ENCODE measurements at regions not wholly inside any gene's neighbourhood (a gene's known extent, or its start where the extent isn't known, plus 50 kb on each side); places are given as distances from the start of the nearest gene placed in this dataset.

GRCh38 chr2:223319601-223320000 lies 267.6 kb downstream of the KCNE4 start (continued):
- TF ChIP-seq, protein P1, sequence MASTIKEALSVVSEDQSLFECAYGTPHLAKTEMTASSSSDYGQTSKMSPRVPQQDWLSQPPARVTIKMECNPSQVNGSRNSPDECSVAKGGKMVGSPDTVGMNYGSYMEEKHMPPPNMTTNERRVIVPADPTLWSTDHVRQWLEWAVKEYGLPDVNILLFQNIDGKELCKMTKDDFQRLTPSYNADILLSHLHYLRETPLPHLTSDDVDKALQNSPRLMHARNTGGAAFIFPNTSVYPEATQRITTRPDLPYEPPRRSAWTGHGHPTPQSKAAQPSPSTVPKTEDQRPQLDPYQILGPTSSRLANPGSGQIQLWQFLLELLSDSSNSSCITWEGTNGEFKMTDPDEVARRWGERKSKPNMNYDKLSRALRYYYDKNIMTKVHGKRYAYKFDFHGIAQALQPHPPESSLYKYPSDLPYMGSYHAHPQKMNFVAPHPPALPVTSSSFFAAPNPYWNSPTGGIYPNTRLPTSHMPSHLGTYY (CRISPR knock-in tag; IDR thresholded peaks at IDR 0.05) = no peak
- TF ChIP-seq CREM (CRISPR knock-in tag; IDR thresholded peaks at IDR 0.05) (no peak), ZNF423 (CRISPR knock-in tag; IDR thresholded peaks at IDR 0.05) (no peak), STAT6 (CRISPR knock-in tag; conservative IDR thresholded peaks at IDR 0.05; ENCODE audit: low read depth) (no peak), JAZF1 (CRISPR knock-in tag; IDR thresholded peaks at IDR 0.05) (no peak), NR1H2 (CRISPR knock-in tag; IDR thresholded peaks at IDR 0.05) (no peak), ATF1 (CRISPR knock-in tag; IDR thresholded peaks at IDR 0.05) (no peak), PREB (CRISPR knock-in tag; IDR thresholded peaks at IDR 0.05; ENCODE audit: borderline replicate concordance) (no peak), FOXK1 (CRISPR knock-in tag; IDR thresholded peaks at IDR 0.05) (no peak)
- TF ChIP-seq, protein P2, sequence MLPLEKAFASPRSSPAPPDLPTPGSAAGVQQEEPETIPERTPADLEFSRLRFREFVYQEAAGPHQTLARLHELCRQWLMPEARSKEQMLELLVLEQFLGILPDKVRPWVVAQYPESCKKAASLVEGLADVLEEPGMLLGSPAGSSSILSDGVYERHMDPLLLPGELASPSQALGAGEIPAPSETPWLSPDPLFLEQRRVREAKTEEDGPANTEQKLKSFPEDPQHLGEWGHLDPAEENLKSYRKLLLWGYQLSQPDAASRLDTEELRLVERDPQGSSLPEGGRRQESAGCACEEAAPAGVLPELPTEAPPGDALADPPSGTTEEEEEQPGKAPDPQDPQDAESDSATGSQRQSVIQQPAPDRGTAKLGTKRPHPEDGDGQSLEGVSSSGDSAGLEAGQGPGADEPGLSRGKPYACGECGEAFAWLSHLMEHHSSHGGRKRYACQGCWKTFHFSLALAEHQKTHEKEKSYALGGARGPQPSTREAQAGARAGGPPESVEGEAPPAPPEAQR (CRISPR knock-in tag; IDR thresholded peaks at IDR 0.05) = no peak

GRCh38 chr2:223324402-223324801 lies 272.4 kb downstream of the KCNE4 start:
- Mint-ChIP-seq H3K27me3 (ENCODE audit: low read depth) (no peaks in the 10 kb centered on the region), H3K27ac (no peak overlapping the region), H3K9me3 (0 out of 2 replicates have a peak, but pooled peaks cover 5% of the 10 kb centered on the region), H3K4me3 (no peak overlapping the region), H3K36me3 (no peaks in the 10 kb centered on the region), H3K4me1 (no peaks in the 10 kb centered on the region)
- ATAC-seq (no peak), DNase-seq (ENCODE audit: low spot score) (no peak)
- POLR2A ChIA-PET = no interaction called here
- CTCF ChIA-PET = interaction anchor here (1.7 kb wide), 1 partner anchor 18 kb away, joined by 5 read pairs; no protein-coding TSS in a partner anchor
- TF ChIP-seq FOXJ3 (CRISPR knock-in tag; IDR thresholded peaks at IDR 0.05; ENCODE audit: borderline replicate concordance) = no peak
- TF ChIP-seq E2F1 (CRISPR knock-in tag; IDR thresholded peaks at IDR 0.05) = no peak
- no peak for TF ChIP-seq NR2C2 (CRISPR knock-in tag; IDR thresholded peaks at IDR 0.05)
- TF ChIP-seq STAT6 (CRISPR knock-in tag; conservative IDR thresholded peaks at IDR 0.05; ENCODE audit: low read depth) = no peak
- TF ChIP-seq, protein P2 (CRISPR knock-in tag; IDR thresholded peaks at IDR 0.05) = no peak
- TF ChIP-seq, protein P3, sequence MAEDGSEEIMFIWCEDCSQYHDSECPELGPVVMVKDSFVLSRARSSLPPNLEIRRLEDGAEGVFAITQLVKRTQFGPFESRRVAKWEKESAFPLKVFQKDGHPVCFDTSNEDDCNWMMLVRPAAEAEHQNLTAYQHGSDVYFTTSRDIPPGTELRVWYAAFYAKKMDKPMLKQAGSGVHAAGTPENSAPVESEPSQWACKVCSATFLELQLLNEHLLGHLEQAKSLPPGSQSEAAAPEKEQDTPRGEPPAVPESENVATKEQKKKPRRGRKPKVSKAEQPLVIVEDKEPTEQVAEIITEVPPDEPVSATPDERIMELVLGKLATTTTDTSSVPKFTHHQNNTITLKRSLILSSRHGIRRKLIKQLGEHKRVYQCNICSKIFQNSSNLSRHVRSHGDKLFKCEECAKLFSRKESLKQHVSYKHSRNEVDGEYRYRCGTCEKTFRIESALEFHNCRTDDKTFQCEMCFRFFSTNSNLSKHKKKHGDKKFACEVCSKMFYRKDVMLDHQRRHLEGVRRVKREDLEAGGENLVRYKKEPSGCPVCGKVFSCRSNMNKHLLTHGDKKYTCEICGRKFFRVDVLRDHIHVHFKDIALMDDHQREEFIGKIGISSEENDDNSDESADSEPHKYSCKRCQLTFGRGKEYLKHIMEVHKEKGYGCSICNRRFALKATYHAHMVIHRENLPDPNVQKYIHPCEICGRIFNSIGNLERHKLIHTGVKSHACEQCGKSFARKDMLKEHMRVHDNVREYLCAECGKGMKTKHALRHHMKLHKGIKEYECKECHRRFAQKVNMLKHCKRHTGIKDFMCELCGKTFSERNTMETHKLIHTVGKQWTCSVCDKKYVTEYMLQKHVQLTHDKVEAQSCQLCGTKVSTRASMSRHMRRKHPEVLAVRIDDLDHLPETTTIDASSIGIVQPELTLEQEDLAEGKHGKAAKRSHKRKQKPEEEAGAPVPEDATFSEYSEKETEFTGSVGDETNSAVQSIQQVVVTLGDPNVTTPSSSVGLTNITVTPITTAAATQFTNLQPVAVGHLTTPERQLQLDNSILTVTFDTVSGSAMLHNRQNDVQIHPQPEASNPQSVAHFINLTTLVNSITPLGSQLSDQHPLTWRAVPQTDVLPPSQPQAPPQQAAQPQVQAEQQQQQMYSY (CRISPR knock-in tag; IDR thresholded peaks at IDR 0.05) = no peak
- TF ChIP-seq ZNF396 (CRISPR knock-in tag; IDR thresholded peaks at IDR 0.05; ENCODE audit: borderline replicate concordance) = no peak
- no peak for TF ChIP-seq PRRX2 (CRISPR knock-in tag; IDR thresholded peaks at IDR 0.05)
- TF ChIP-seq CREM (CRISPR knock-in tag; IDR thresholded peaks at IDR 0.05) = no peak
- no peak for TF ChIP-seq ESRRA (CRISPR knock-in tag; IDR thresholded peaks at IDR 0.05; ENCODE audit: borderline replicate concordance)
- TF ChIP-seq ATF6 (CRISPR knock-in tag; IDR thresholded peaks at IDR 0.05) = no peak
